K562 (cell line): ENCODE measurements at regions not wholly inside any gene's neighbourhood (a gene's known extent, or its start where the extent isn't known, plus 50 kb on each side); places are given as distances from the start of the nearest gene placed in this dataset.

Source experiments
- ARID2 ChIP-seq: fragments of 450-650 bp; IDR thresholded peaks from 2 replicates; pipeline ENCODE4 v1.6.1; 2017; ENCODE audit warnings: antibody characterized with exemption, mild to moderate bottlenecking
- BRF1 ChIP-seq: IDR thresholded peaks from 3 replicates; pipeline ENCODE4 v1.6.1; 2011; ENCODE audit warnings: borderline replicate concordance, mild to moderate bottlenecking; ENCODE audit not compliant: insufficient read length; ENCODE audit errors: extremely low read depth
- CBX5 ChIP-seq: IDR thresholded peaks from 2 replicates; pipeline ENCODE4 v1.6.1; 2014; ENCODE audit warnings: low read depth, borderline replicate concordance
- CTCF ChIP-seq, 3 experiments: IDR thresholded peaks in 2 of 3; conservative IDR thresholded peaks in 1 of 3; 2 replicates each; pipeline ENCODE4 v1.5.1; 2011 to 2012; ENCODE audit warnings: low read length in 3 of 3, mild to moderate bottlenecking in 3 of 3, control low read depth in 2 of 3, improper control_type of control experiment in 1 of 3, inconsistent platforms in 1 of 3, low read depth in 1 of 3, mixed read lengths in 1 of 3, moderate library complexity in 1 of 3; ENCODE audit not compliant: insufficient read depth in 2 of 3
- GATA2 ChIP-seq: sonication (generic); formaldehyde crosslinking; IDR thresholded peaks from 2 replicates; pipeline ENCODE4 v1.4.0; 2020; ENCODE audit warnings: mild to moderate bottlenecking, missing genetic modification reagents
- HDAC1 ChIP-seq, 2 experiments: fragments of 450-650 bp; IDR thresholded peaks; 2 replicates each; pipeline ENCODE4 v1.6.1; 2016 to 2017; ENCODE audit warnings: inconsistent platforms in 1 of 2, mild to moderate bottlenecking in 1 of 2, moderate library complexity in 1 of 2
- NCOA1 ChIP-seq: fragments of 450-650 bp; IDR thresholded peaks from 2 replicates; pipeline ENCODE4 v1.6.1; 2016; ENCODE audit warnings: low read depth
- NFYB ChIP-seq: IDR thresholded peaks from 2 replicates; pipeline ENCODE4 v1.6.1; 2011; ENCODE audit warnings: mild to moderate bottlenecking, moderate library complexity; ENCODE audit not compliant: insufficient read length; ENCODE audit errors: extremely low read depth
- PHB2 ChIP-seq: fragments of 450-650 bp; IDR thresholded peaks from 2 replicates; pipeline ENCODE4 v1.6.1; 2017; ENCODE audit warnings: low read depth
- TF ChIP-seq, protein P1 (sequence below): sonication (generic); formaldehyde crosslinking; IDR thresholded peaks from 2 replicates; pipeline ENCODE4 v1.9.0; 2022; ENCODE audit warnings: mild to moderate bottlenecking, missing genetic modification reagents

DNA sequence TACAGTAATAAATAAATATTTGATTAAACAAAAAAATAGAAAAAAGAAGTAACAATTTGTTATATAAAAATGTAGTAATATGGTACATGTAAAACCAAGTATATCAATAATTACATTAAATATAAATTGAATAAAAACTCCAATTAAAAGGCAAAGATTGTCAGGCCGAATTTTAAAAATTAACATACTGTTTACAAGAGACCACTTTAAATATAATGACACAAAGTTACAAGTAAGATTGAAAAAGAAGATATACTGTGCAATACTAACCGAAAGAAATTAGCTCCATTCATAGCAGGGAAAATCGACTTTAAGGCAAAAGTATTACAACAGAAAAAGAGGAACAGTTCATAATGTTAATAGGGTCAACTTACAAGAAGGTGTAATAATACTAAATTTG lies 571.5 kb upstream of the ARID1B start:
- no peak for TF ChIP-seq NCOA1
- no peak for TF ChIP-seq ARID2
- TF ChIP-seq BRF1, result no peak
- TF ChIP-seq NFYB, result no peak
- TF ChIP-seq CTCF (IDR thresholded peaks at IDR 0.05 in 2 of 3, conservative IDR thresholded peaks at IDR 0.05 in 1 of 3; ENCODE audit: insufficient read depth in 2 of 3, low read depth in 1 of 3, low read length in 3 of 3), result no peak
- no peak for TF ChIP-seq PHB2
- no peak for TF ChIP-seq CBX5
- no peak for TF ChIP-seq GATA2 (CRISPR knock-in tag)
- TF ChIP-seq HDAC1 (IDR thresholded peaks at IDR 0.05), result no peak
- TF ChIP-seq, protein P1, sequence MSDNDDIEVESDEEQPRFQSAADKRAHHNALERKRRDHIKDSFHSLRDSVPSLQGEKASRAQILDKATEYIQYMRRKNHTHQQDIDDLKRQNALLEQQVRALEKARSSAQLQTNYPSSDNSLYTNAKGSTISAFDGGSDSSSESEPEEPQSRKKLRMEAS (CRISPR knock-in tag), result no peak
